ENCODE measurements at regions not wholly inside any gene's neighbourhood (a gene's known extent, or its start where the extent isn't known, plus 50 kb on each side); places are given as distances from the start of the nearest gene placed in this dataset.

DNA sequence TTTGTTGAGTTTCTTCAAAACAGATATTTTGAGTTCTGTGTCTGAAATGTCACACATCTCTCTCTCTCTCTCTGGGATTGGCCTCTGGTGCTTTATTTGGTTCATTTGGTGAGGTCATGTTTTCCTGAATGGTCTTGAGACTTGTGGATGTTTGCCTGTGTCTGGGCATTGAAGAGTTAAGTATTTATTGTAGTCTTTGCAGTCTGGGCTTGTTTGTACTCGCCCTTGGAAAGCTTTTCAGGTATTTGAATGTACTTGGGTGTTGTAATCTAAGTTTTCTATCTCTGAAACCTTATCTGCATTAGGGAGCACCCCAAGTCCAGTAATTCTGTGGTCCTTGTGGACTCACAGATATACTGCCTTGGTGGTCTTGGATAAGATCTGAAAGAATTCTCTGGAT is 106.7 kb upstream of the PRSS58 start:
- H4K20me1 ChIP-seq (ENCODE audit: insufficient read depth, low read length), result no peaks in the 10 kb centered on the region
- H3K27me3 ChIP-seq (ENCODE audit: control insufficient read depth in 1 of 2, insufficient read depth in 2 of 2, low read length in 2 of 2), result no peaks in the 10 kb centered on the region; a peak in 2 of 5 replicates
- CTCF ChIA-PET (ENCODE audit: low intra/inter-chr PET ratio, low total read pairs), result no interaction called here
- H3K9me3 ChIP-seq (ENCODE audit: low read length), result peaks cover 17% of the 10 kb centered on the region; the same call in 1 of the 2 replicates
- POLR2A ChIA-PET, result no interaction called here
- DNase-seq (ENCODE audit: low spot score), result no peak
- H3K4me2 ChIP-seq (ENCODE audit: low read depth, low read length), result no peak overlapping the region
- no peaks in the 10 kb centered on the region for H3K4me1 ChIP-seq (ENCODE audit: insufficient read depth, low read length)
- TF ChIP-seq, protein P1, sequence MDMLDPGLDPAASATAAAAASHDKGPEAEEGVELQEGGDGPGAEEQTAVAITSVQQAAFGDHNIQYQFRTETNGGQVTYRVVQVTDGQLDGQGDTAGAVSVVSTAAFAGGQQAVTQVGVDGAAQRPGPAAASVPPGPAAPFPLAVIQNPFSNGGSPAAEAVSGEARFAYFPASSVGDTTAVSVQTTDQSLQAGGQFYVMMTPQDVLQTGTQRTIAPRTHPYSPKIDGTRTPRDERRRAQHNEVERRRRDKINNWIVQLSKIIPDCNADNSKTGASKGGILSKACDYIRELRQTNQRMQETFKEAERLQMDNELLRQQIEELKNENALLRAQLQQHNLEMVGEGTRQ (IDR thresholded peaks at IDR 0.05; ENCODE audit: low read depth, low read length), result no peak
- TF ChIP-seq, protein P1 (CRISPR knock-in tag; IDR thresholded peaks at IDR 0.05; ENCODE audit: borderline replicate concordance), result no peak
- no peak for TF ChIP-seq ZNF232 (CRISPR knock-in tag; IDR thresholded peaks at IDR 0.05; ENCODE audit: borderline replicate concordance)
- TF ChIP-seq ZNF652 (CRISPR knock-in tag; IDR thresholded peaks at IDR 0.05; ENCODE audit: borderline replicate concordance, low read depth), result no peak
- TF ChIP-seq, protein P2, sequence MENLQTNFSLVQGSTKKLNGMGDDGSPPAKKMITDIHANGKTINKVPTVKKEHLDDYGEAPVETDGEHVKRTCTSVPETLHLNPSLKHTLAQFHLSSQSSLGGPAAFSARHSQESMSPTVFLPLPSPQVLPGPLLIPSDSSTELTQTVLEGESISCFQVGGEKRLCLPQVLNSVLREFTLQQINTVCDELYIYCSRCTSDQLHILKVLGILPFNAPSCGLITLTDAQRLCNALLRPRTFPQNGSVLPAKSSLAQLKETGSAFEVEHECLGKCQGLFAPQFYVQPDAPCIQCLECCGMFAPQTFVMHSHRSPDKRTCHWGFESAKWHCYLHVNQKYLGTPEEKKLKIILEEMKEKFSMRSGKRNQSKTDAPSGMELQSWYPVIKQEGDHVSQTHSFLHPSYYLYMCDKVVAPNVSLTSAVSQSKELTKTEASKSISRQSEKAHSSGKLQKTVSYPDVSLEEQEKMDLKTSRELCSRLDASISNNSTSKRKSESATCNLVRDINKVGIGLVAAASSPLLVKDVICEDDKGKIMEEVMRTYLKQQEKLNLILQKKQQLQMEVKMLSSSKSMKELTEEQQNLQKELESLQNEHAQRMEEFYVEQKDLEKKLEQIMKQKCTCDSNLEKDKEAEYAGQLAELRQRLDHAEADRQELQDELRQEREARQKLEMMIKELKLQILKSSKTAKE (CRISPR knock-in tag; IDR thresholded peaks at IDR 0.05; ENCODE audit: borderline replicate concordance), result no peak
- no peak for TF ChIP-seq RFX5 (IDR thresholded peaks at IDR 0.05; ENCODE audit: low read depth, low read length)
- TF ChIP-seq ZBTB7B (CRISPR knock-in tag; IDR thresholded peaks at IDR 0.05), result no peak
- no peak for TF ChIP-seq MEIS2 (CRISPR knock-in tag; IDR thresholded peaks at IDR 0.05)
- no peak for TF ChIP-seq ZFYVE20 (CRISPR knock-in tag; IDR thresholded peaks at IDR 0.05; ENCODE audit: borderline replicate concordance, low read depth)
- TF ChIP-seq, protein P3, sequence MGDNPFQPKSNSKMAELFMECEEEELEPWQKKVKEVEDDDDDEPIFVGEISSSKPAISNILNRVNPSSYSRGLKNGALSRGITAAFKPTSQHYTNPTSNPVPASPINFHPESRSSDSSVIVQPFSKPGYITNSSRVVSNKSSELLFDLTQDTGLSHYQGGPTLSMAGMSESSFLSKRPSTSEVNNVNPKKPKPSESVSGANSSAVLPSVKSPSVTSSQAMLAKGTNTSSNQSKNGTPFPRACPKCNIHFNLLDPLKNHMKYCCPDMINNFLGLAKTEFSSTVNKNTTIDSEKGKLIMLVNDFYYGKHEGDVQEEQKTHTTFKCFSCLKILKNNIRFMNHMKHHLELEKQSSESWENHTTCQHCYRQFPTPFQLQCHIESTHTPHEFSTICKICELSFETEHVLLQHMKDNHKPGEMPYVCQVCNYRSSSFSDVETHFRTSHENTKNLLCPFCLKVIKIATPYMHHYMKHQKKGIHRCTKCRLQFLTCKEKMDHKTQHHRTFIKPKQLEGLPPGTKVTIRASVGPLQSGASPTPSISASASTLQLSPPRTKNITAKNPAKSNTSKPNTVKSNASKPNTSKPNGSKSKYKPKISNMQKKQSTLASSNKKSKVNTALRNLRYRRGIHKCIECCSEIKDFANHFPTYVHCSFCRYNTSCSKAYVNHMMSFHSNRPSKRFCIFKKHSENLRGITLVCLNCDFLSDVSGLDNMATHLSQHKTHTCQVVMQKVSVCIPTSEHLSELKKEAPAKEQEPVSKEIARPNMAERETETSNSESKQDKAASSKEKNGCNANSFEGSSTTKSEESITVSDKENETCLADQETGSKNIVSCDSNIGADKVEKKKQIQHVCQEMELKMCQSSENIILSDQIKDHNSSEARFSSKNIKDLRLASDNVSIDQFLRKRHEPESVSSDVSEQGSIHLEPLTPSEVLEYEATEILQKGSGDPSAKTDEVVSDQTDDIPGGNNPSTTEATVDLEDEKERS (CRISPR knock-in tag; IDR thresholded peaks at IDR 0.05), result no peak
- no peak for TF ChIP-seq ETV6 (CRISPR knock-in tag; conservative IDR thresholded peaks at IDR 0.05)
- no peak for TF ChIP-seq ZNF75D (CRISPR knock-in tag; IDR thresholded peaks at IDR 0.05; ENCODE audit: borderline replicate concordance)
- TF ChIP-seq JDP2 (CRISPR knock-in tag; IDR thresholded peaks at IDR 0.05; ENCODE audit: borderline replicate concordance), result no peak
- TF ChIP-seq ARHGAP35 (CRISPR knock-in tag; IDR thresholded peaks at IDR 0.05; ENCODE audit: borderline replicate concordance), result no peak
- ATAC-seq, result no peak
- H3K9ac ChIP-seq (ENCODE audit: insufficient read depth, low read depth, low read length), result no peak overlapping the region
- no peak for FAIRE-seq
- no peak overlapping the region for H3K27ac ChIP-seq (ENCODE audit: extremely low read length, insufficient read depth, low read length)
- in situ Hi-C loops (cut with HindIII; ENCODE audit: extremely low pct_ligation_motif_present, low pct_unique_long_range_greater_than_20kb) (no loop called here), intact Hi-C loops (cut with micrococcal nuclease; ENCODE audit: unreplicated experiment) (no loop called here)
- 0% methylated on average over 1 of the region's 1 CpG for WGBS (ENCODE audit: low lambda C conversion rate)
- H3K36me3 ChIP-seq (replicated peaks in 1 of 2; ENCODE audit: control insufficient read depth in 1 of 2, insufficient read depth in 2 of 2, low read length in 2 of 2), result no peaks in the 10 kb centered on the region
- H3K4me3 ChIP-seq (replicated peaks in 1 of 3; ENCODE audit: insufficient read depth in 1 of 3, low read depth in 2 of 3, low read length in 3 of 3), result no peak overlapping the region
- no peak overlapping the region for H2AFZ ChIP-seq (ENCODE audit: low read length)
- BruUV-seq (replicated peaks), result no TSS peak
- no peaks in the 10 kb centered on the region for H3K79me2 ChIP-seq (ENCODE audit: insufficient read depth, low read length)
